Tibial nerve (tissue), 4 donors: ENCODE measurements at regions not wholly inside any gene's neighbourhood (a gene's known extent, or its start where the extent isn't known, plus 50 kb on each side); places are given as distances from the start of the nearest gene placed in this dataset.

ENCODE experiments used
- DNase-seq, 2 donors: peaks; one replicate each; pipeline ENCODE4 v3.0.0-alpha.2; 2019; ENCODE audit warnings: low spot score in 2 of 2
- H3K27ac ChIP-seq, 4 donors: fragments of 200-600 bp; sonication (generic) in 3 of 4; one replicate each; pipeline ENCODE4 v1.5.1; 2017 to 2019; ENCODE audit warnings: mild to moderate bottlenecking in 1 of 4
- H3K27me3 ChIP-seq, 2 donors: fragments of 200-600 bp; sonication (generic) in 1 of 2; one replicate each; pipeline versions ENCODE4 v1.5.1 to v1.6.0; 2017 to 2019
- H3K36me3 ChIP-seq, 3 donors: fragments of 200-600 bp; sonication (generic); one replicate each; pipeline ENCODE4 v1.5.1; 2018 to 2019
- H3K4me1 ChIP-seq, 4 donors: fragments of 200-600 bp; sonication (generic) in 3 of 4; one replicate each; pipeline ENCODE4 v1.5.1; 2017 to 2019
- H3K4me3 ChIP-seq, 4 donors: fragments of 200-600 bp; sonication (generic) in 3 of 4; one replicate each; pipeline ENCODE4 v1.5.1; 2017 to 2019; ENCODE audit warnings: mild to moderate bottlenecking in 1 of 4, moderate library complexity in 1 of 4
- H3K9me3 ChIP-seq, 4 donors: fragments of 200-600 bp; sonication (generic) in 3 of 4; one replicate each; pipeline ENCODE4 v1.5.1; 2017 to 2019
- EP300 ChIP-seq, 2 donors: sonication (generic); formaldehyde crosslinking; IDR thresholded peaks; one replicate each; pipeline ENCODE4 v1.6.1; 2017; ENCODE audit warnings: antibody characterized with exemption in 2 of 2, mild to moderate bottlenecking in 1 of 2
- POLR2A ChIP-seq, 2 donors: fragments of 450-650 bp; IDR thresholded peaks; one replicate each; pipeline ENCODE4 v1.6.1; 2017; ENCODE audit warnings: antibody characterized with exemption in 2 of 2, mild to moderate bottlenecking in 2 of 2, moderate library complexity in 2 of 2
- WGBS, 2 donors: methylation state at CpG; one replicate each; pipeline ENCODE4 v1.1.5; 2018; 5-methylcytosine and 5-hydroxymethylcytosine counted together
- TF ChIP-seq, protein P1 (sequence below), 5 experiments: fragments of 200-600 bp in 3 of 5; fragments of 450-650 bp in 2 of 5; sonication (generic) in 3 of 5; IDR thresholded peaks; one replicate each; pipeline ENCODE4 v1.5.1; 2016 to 2019; ENCODE audit warnings: antibody characterized with exemption in 5 of 5, mild to moderate bottlenecking in 3 of 5, moderate library complexity in 2 of 5

DNA sequence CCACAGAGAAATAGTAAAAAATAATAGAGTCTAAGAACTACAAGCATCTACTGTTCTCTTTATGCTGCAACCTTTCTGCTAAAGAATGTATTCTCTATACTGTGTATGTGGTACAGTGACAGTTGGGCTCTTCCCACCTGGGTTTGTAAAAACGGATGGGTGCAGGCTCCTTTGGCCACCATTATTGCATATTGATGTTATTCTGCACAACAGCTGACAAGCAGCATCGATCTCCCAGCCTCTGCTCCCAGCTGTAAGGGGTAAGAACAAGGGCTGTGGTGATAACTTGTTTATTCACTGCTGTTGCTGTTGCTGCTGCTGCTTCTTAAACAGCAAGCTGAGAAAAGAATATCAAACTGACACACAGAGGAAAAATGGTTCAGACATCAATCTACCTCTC is 56.1 kb downstream of the KCNRG start:
- H3K4me3 ChIP-seq, result peak overlapping the region in 1 of 4 donors; percentile 8
- H3K4me1 ChIP-seq, result peaks cover 0 to 70% (median 14%) of the 10 kb centered on the region in 4 donors
- H3K36me3 ChIP-seq, result peaks cover 0 to 13% (median 0%) of the 10 kb centered on the region in 3 donors
- no peak for DNase-seq
- H3K27ac ChIP-seq, result peak overlapping the region in 2 of 4 donors; percentile 62 to 64
- no peaks in the 10 kb centered on the region for H3K27me3 ChIP-seq
- WGBS, 2 donors, result 24 to 27% methylated on average over 2 of the region's 2 CpGs
- TF ChIP-seq EP300 (IDR thresholded peaks at IDR 0.05), result peak in 1 of 2 donors; percentile 14
- TF ChIP-seq POLR2A (IDR thresholded peaks at IDR 0.05), result no peak
- H3K9me3 ChIP-seq, result no peaks in the 10 kb centered on the region

DNA sequence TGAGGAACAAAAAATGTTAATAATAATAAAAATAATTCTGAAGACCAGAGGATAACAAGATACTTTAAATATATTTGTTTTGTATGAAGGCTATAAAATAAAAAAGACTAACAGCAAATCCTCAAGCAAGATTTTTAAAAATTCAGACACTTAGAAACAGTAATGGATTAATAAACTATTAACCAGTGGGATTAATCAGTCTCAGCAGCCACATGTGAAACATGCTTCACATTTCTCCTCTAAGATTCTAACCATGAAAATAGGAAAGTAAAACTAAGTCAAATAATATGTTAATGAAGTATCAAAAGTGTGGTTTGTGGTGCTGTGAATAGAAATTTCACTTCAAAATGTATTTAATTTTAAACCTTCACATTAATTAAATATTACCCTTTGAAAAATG is 57.4 kb downstream of the KCNRG start:
- TF ChIP-seq EP300 (IDR thresholded peaks at IDR 0.05), result no peak
- TF ChIP-seq, protein P1, sequence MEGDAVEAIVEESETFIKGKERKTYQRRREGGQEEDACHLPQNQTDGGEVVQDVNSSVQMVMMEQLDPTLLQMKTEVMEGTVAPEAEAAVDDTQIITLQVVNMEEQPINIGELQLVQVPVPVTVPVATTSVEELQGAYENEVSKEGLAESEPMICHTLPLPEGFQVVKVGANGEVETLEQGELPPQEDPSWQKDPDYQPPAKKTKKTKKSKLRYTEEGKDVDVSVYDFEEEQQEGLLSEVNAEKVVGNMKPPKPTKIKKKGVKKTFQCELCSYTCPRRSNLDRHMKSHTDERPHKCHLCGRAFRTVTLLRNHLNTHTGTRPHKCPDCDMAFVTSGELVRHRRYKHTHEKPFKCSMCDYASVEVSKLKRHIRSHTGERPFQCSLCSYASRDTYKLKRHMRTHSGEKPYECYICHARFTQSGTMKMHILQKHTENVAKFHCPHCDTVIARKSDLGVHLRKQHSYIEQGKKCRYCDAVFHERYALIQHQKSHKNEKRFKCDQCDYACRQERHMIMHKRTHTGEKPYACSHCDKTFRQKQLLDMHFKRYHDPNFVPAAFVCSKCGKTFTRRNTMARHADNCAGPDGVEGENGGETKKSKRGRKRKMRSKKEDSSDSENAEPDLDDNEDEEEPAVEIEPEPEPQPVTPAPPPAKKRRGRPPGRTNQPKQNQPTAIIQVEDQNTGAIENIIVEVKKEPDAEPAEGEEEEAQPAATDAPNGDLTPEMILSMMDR (IDR thresholded peaks at IDR 0.05), result no peak
- no peak for TF ChIP-seq POLR2A (IDR thresholded peaks at IDR 0.05)
- no peak for DNase-seq
- H3K27ac ChIP-seq, result peak overlapping the region in 2 of 4 donors; percentile 36 to 89
- no peaks in the 10 kb centered on the region for H3K9me3 ChIP-seq
- H3K4me3 ChIP-seq, result no peak overlapping the region
- H3K27me3 ChIP-seq, result no peaks in the 10 kb centered on the region
- peaks cover 0 to under 1% (median 0%) of the 10 kb centered on the region in 3 donors for H3K36me3 ChIP-seq
- peaks cover 0 to 81% (median 17%) of the 10 kb centered on the region in 4 donors for H3K4me1 ChIP-seq

DNA sequence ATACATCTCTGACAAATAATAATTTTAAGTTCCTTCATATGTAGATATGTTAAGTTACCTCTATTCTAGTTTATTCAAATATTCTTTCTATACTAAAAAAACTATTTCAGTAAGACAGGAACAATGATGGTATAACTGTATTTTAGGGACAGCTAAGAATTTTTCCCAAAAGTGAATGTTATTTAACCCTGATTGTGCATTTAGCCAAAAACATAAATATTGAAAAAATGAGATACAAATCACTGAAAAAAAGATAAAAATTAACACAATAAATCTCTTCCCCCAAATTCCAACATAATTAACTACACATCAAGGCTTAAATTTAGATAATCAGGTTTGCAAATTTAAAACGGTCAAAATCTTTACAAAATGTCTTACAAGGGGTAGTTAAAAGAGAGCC is 58.1 kb downstream of the KCNRG start:
- Histone ChIP-seq H3K27ac (peak overlapping the region in 2 of 4 donors; percentile 36 to 89), H3K27me3 (no peaks in the 10 kb centered on the region), H3K4me3 (no peak overlapping the region), H3K9me3 (no peaks in the 10 kb centered on the region), H3K4me1 (peaks cover 0 to 77% (median 17%) of the 10 kb centered on the region in 4 donors), H3K36me3 (no peaks in the 10 kb centered on the region)
- 44 to 49% methylated on average over 1 of the region's 1 CpG for WGBS, 2 donors
- no peak for DNase-seq
- TF ChIP-seq, protein P1 (IDR thresholded peaks at IDR 0.05), result no peak
- TF ChIP-seq POLR2A (IDR thresholded peaks at IDR 0.05) (no peak), EP300 (IDR thresholded peaks at IDR 0.05) (no peak)

DNA sequence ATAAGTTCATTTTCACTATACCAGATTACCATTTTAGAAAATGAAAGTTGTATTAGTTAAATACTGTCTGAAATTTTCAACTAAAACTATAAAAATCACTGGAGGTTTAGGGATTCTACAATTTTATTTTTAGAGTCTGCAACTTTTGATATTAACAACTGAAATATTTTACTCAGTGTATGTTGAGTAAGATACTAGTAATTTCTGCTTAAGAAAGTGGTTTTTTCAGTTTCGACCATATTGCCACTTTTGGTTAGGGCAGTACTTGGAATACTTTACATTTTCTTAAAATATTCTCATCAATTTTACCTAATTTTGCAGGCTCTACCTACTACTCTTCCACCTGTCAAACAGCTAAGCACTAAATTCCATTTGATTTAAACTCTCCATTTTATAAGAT is 59.6 kb downstream of the KCNRG start:
- 78 to 82% methylated on average over 1 of the region's 1 CpG for WGBS, 2 donors
- Histone ChIP-seq H3K27me3 (no peaks in the 10 kb centered on the region), H3K4me3 (no peak overlapping the region), H3K4me1 (peaks cover 0 to 76% (median 14%) of the 10 kb centered on the region in 4 donors), H3K9me3 (no peaks in the 10 kb centered on the region), H3K36me3 (no peaks in the 10 kb centered on the region), H3K27ac (peak overlapping the region in 2 of 4 donors; percentile 89 to 96)
- TF ChIP-seq, protein P1 (IDR thresholded peaks at IDR 0.05), result no peak
- TF ChIP-seq EP300 (IDR thresholded peaks at IDR 0.05), result no peak
- TF ChIP-seq POLR2A (IDR thresholded peaks at IDR 0.05), result no peak
- no peak for DNase-seq

DNA sequence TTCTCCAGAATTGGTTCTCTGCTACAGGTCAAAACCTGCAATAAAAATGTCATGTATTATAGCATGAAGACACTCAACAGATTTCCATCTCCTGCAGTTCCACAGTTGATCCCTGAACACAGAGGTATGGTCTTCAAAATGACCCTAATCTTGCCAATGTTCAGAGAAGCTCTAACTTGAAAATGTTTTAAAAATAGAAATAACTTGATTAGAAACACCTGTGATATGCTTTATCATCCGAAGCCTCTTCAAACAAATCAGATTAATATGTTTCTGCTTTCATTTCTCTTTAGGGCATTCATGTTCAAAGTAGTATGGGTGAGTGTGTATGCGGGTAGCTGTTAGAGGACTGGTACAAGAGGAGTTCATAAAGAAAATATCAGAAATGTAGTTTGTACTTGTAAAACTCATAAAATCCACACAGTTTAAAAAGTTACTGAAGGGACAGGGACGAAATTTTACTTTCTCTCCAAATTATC is 60.4 kb downstream of the KCNRG start:
- DNase-seq, result no peak
- Histone ChIP-seq H3K27ac (peak overlapping the region in 2 of 4 donors; percentile 89 to 96), H3K36me3 (no peaks in the 10 kb centered on the region), H3K4me1 (peaks cover 0 to 69% (median 11%) of the 10 kb centered on the region in 4 donors), H3K4me3 (no peak overlapping the region), H3K27me3 (no peaks in the 10 kb centered on the region), H3K9me3 (no peaks in the 10 kb centered on the region)
- TF ChIP-seq POLR2A (IDR thresholded peaks at IDR 0.05) (no peak), EP300 (IDR thresholded peaks at IDR 0.05) (no peak)
- TF ChIP-seq, protein P1 (IDR thresholded peaks at IDR 0.05), result no peak
- 56 to 62% methylated on average over 3 of the region's 3 CpGs for WGBS, 2 donors
